ENCODE measurements at regions not wholly inside any gene's neighbourhood (a gene's known extent, or its start where the extent isn't known, plus 50 kb on each side); places are given as distances from the start of the nearest gene placed in this dataset.

GRCh38 chr6:74604279-74604678 is 601.6 kb downstream of the COL12A1 start:
- Histone ChIP-seq H3K27me3 (no peaks in the 10 kb centered on the region), H3K4me1 (peaks cover 0 to 10% (median 0%) of the 10 kb centered on the region in 3 donors), H3K36me3 (no peaks in the 10 kb centered on the region), H3K4me3 (no peak overlapping the region), H3K27ac (no peak overlapping the region), H3K9me3 (no peaks in the 10 kb centered on the region)
- WGBS, 2 donors = 67 to 71% methylated on average over 3 of the region's 3 CpGs
- intact Hi-C loops (cut with DNase I) = no loop called here
- TF ChIP-seq CTCF (IDR thresholded peaks at IDR 0.05) (no peak), POLR2A (IDR thresholded peaks at IDR 0.05) (no peak)
- DNase-seq = no peak

GRCh38 chr6:74603322-74604076 is 602.4 kb downstream of the COL12A1 start:
- H3K27me3 ChIP-seq = no peaks in the 10 kb centered on the region
- DNase-seq = no peak
- intact Hi-C loops (cut with DNase I) = no loop called here
- no peaks in the 10 kb centered on the region for H3K9me3 ChIP-seq
- no peaks in the 10 kb centered on the region for H3K36me3 ChIP-seq
- peaks cover 0 to 10% (median 0%) of the 10 kb centered on the region in 3 donors for H3K4me1 ChIP-seq
- no peak overlapping the region for H3K4me3 ChIP-seq
- no peak overlapping the region for H3K27ac ChIP-seq
- TF ChIP-seq CTCF (IDR thresholded peaks at IDR 0.05) = no peak
- no peak for TF ChIP-seq POLR2A (IDR thresholded peaks at IDR 0.05)
- WGBS, 2 donors = 81 to 85% methylated on average over 2 of the region's 2 CpGs

- Histone ChIP-seq H3K27me3 (no peaks in the 10 kb centered on the region), H3K36me3 (no peaks in the 10 kb centered on the region), H3K9me3 (no peaks in the 10 kb centered on the region), H3K27ac (no peak overlapping the region), H3K4me3 (no peak overlapping the region), H3K4me1 (peaks cover 0 to 9% (median 0%) of the 10 kb centered on the region in 3 donors)
- WGBS, 2 donors = 84 to 88% methylated on average over 3 of the region's 3 CpGs
- TF ChIP-seq POLR2A (IDR thresholded peaks at IDR 0.05) (no peak), CTCF (IDR thresholded peaks at IDR 0.05) (no peak)
- no peak for DNase-seq
- intact Hi-C loops (cut with DNase I) = no loop called here
Observed at GRCh38 chr6:74602206-74602605, 603.6 kb downstream of the COL12A1 start.

GRCh38 chr6:74598462-74599393 is 607.1 kb downstream of the COL12A1 start:
- 47 to 59% methylated on average over 3 of the region's 3 CpGs for WGBS, 2 donors
- intact Hi-C loops (cut with DNase I) = no loop called here
- Histone ChIP-seq H3K36me3 (no peaks in the 10 kb centered on the region), H3K27ac (no peak overlapping the region), H3K4me1 (no peaks in the 10 kb centered on the region), H3K9me3 (no peaks in the 10 kb centered on the region), H3K4me3 (no peak overlapping the region), H3K27me3 (no peaks in the 10 kb centered on the region)
- DNase-seq = no peak
- TF ChIP-seq CTCF (IDR thresholded peaks at IDR 0.05) = no peak
- TF ChIP-seq POLR2A (IDR thresholded peaks at IDR 0.05) = no peak

DNA sequence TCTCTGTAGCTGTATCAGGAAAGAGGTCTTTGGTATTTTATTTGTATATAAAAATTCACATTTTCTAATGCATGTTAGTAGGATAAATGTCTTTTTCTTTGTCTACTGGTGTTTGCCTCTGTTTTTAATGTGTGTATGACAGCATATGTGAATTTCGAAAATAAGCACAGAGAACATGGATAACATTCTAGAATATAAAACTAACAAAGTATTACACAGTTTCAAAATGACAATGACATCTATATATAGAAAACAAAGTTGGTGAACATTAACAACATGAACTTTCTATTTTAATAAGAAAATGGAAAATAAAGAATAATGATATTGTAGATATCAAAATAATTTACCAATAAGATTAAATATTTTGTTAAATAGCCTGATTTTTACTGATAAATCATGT is 608.0 kb downstream of the COL12A1 start:
- DNase-seq = no peak
- Histone ChIP-seq H3K4me3 (no peak overlapping the region), H3K27me3 (no peaks in the 10 kb centered on the region), H3K27ac (no peak overlapping the region), H3K9me3 (no peaks in the 10 kb centered on the region), H3K4me1 (no peaks in the 10 kb centered on the region), H3K36me3 (no peaks in the 10 kb centered on the region)
- 75 to 83% methylated on average over 1 of the region's 1 CpG for WGBS, 2 donors
- TF ChIP-seq CTCF (IDR thresholded peaks at IDR 0.05) (no peak), POLR2A (IDR thresholded peaks at IDR 0.05) (no peak)
- intact Hi-C loops (cut with DNase I) = no loop called here
